CD4-positive, alpha-beta T cell treated with Interleukin-1 beta for 1 hour (primary cell): ENCODE measurements at regions not wholly inside any gene's neighbourhood (a gene's known extent, or its start where the extent isn't known, plus 50 kb on each side); places are given as distances from the start of the nearest gene placed in this dataset.

ENCODE experiments used
- DNase-seq, 2 donors: peaks; one replicate each; pipeline ENCODE4 v3.0.0-alpha.2; 2020 to 2022

- no peak for DNase-seq
These were observed 276.1 kb downstream of the INSC start for GRCh38 chr11:15390857-15391256.

- DNase-seq, result no peak
These were observed 282.1 kb downstream of the INSC start for GRCh38 chr11:15396778-15397177.

GRCh38 chr11:15406851-15407351, 292.2 kb downstream of the INSC start:
- DNase-seq, result no peak

- no peak for DNase-seq
These were observed 297.3 kb downstream of the INSC start for GRCh38 chr11:15412054-15412453.

GRCh38 chr11:15418921-15419320, 304.2 kb downstream of the INSC start:
- DNase-seq, result no peak

GRCh38 chr11:15419696-15420095, 305.0 kb downstream of the INSC start:
- DNase-seq, result no peak

GRCh38 chr11:15430381-15430780, 315.7 kb downstream of the INSC start:
- DNase-seq, result no peak

GRCh38 chr11:15434529-15434928, 319.8 kb downstream of the INSC start:
- no peak for DNase-seq

- DNase-seq, result no peak
These were observed 331.6 kb downstream of the INSC start for GRCh38 chr11:15446315-15446714.

GRCh38 chr11:15446929-15447328, 332.2 kb downstream of the INSC start:
- no peak for DNase-seq

GRCh38 chr11:15451713-15452112, 337.0 kb downstream of the INSC start:
- DNase-seq, result no peak

GRCh38 chr11:15453211-15453765, 338.6 kb downstream of the INSC start:
- no peak for DNase-seq

GRCh38 chr11:15468466-15468865, 353.7 kb downstream of the INSC start:
- DNase-seq, result no peak

GRCh38 chr11:15471048-15471894, 356.5 kb downstream of the INSC start:
- DNase-seq, result no peak

- DNase-seq, result no peak
These were observed 357.4 kb downstream of the INSC start for GRCh38 chr11:15471895-15472799.

GRCh38 chr11:15473954-15474837, 359.5 kb downstream of the INSC start:
- no peak for DNase-seq

- no peak for DNase-seq
These were observed 361.7 kb downstream of the INSC start for GRCh38 chr11:15476371-15476917.

- DNase-seq, result no peak
These were observed 367.1 kb downstream of the INSC start for GRCh38 chr11:15481871-15482270.

GRCh38 chr11:15483205-15483604, 368.5 kb downstream of the INSC start:
- no peak for DNase-seq

GRCh38 chr11:15484398-15484797, 369.7 kb downstream of the INSC start:
- DNase-seq, result no peak

- no peak for DNase-seq
These were observed 370.7 kb downstream of the INSC start for GRCh38 chr11:15485432-15485831.

- DNase-seq, result no peak
These were observed 374.6 kb downstream of the INSC start for GRCh38 chr11:15489281-15489680.
